SK-N-SH (cell line): ENCODE measurements at regions not wholly inside any gene's neighbourhood (a gene's known extent, or its start where the extent isn't known, plus 50 kb on each side); places are given as distances from the start of the nearest gene placed in this dataset.

ENCODE experiments used
- CTCF ChIA-PET: fragments of 300-600, 350-600 bp; formaldehyde crosslinking; extraction: SDS; loops from one replicate; lab custom pipeline; 2021; lab: Yijun Ruan, JAX
- POLR2A ChIA-PET: fragments of 350-600 bp; sonication (Branson Sonifier 250); formaldehyde crosslinking; extraction: SDS; loops from one replicate; lab custom pipeline; 2020; ENCODE audit warnings: antibody characterized with exemption, inconsistent platforms; lab: Yijun Ruan, JAX
- DNase-seq: peaks from one replicate; pipeline ENCODE4 v3.0.0; 2012
- H2AFZ ChIP-seq: fragments of 200-600 bp; sonication (generic); 2 replicates; pipeline ENCODE4 v1.8.1; 2016; ENCODE audit warnings: antibody characterized with exemption, mild to moderate bottlenecking, low read depth
- H3F3A ChIP-seq: fragments of 200-600 bp; sonication (generic); replicated peaks from 2 replicates; pipeline ENCODE3; 2016; ENCODE audit warnings: antibody characterized with exemption, mild to moderate bottlenecking; ENCODE audit not compliant: insufficient read depth
- H3K27ac ChIP-seq, 2 experiments: fragments of 200-500 bp in 1 of 2; fragments of 200-600 bp in 1 of 2; sonication (Bioruptor generic) in 1 of 2; sonication (generic), shearing (Covaris generic) in 1 of 2; 2 replicates each; pipeline versions ENCODE4 v1.5.1 to v1.6.1; 2014 to 2016; ENCODE audit warnings: low read depth in 2 of 2, inconsistent platforms in 1 of 2, low read length in 1 of 2, mild to moderate bottlenecking in 1 of 2, mixed read lengths in 1 of 2
- H3K27me3 ChIP-seq: fragments of 200-600 bp; sonication (generic), shearing (Covaris generic); 2 replicates; pipeline ENCODE4 v1.6.1; 2016; ENCODE audit warnings: mixed run types; ENCODE audit not compliant: insufficient read depth
- H3K36me3 ChIP-seq, 2 experiments: fragments of 200-500 bp in 1 of 2; fragments of 200-600 bp in 1 of 2; sonication (Bioruptor generic) in 1 of 2; sonication (generic) in 1 of 2; replicated peaks in 1 of 2; 2 replicates each; pipeline versions ENCODE3 to v1.5.1; 2014 to 2016; ENCODE audit warnings: low read length in 1 of 2, mild to moderate bottlenecking in 1 of 2; ENCODE audit not compliant: insufficient read depth in 2 of 2, control insufficient read depth in 1 of 2
- H3K4me1 ChIP-seq, 2 experiments: fragments of 200-500 bp in 1 of 2; fragments of 200-600 bp in 1 of 2; sonication (Bioruptor generic) in 1 of 2; sonication (generic), shearing (Covaris generic) in 1 of 2; 2 replicates each; pipeline versions ENCODE4 v1.5.1 to v1.6.1; 2014 to 2016; ENCODE audit warnings: low read depth in 1 of 2, low read length in 1 of 2, mixed run types in 1 of 2; ENCODE audit not compliant: insufficient read depth in 2 of 2, control insufficient read depth in 1 of 2
- H3K4me2 ChIP-seq: fragments of 200-600 bp; sonication (generic), shearing (Covaris generic); 2 replicates; pipeline ENCODE4 v1.6.1; 2017; ENCODE audit warnings: mixed run types
- H3K4me3 ChIP-seq, 2 experiments: fragments of 200-500 bp in 1 of 2; fragments of 200-600 bp in 1 of 2; sonication (Bioruptor generic) in 1 of 2; sonication (generic), shearing (Covaris generic) in 1 of 2; 2 replicates each; pipeline versions ENCODE4 v1.5.1 to v1.8.1; 2014 to 2016; ENCODE audit warnings: low read depth in 2 of 2, inconsistent platforms in 1 of 2, low read length in 1 of 2, mild to moderate bottlenecking in 1 of 2, mixed read lengths in 1 of 2, moderate library complexity in 1 of 2
- H3K79me2 ChIP-seq: fragments of 200-600 bp; sonication (generic); 2 replicates; pipeline ENCODE4 v1.8.1; 2017; ENCODE audit warnings: mild to moderate bottlenecking; ENCODE audit not compliant: insufficient read depth
- H3K9ac ChIP-seq: fragments of 200-600 bp; sonication (generic); 2 replicates; pipeline ENCODE4 v1.6.1; 2017; ENCODE audit warnings: mixed run types
- H3K9me2 ChIP-seq: fragments of 200-600 bp; sonication (generic); 2 replicates; pipeline ENCODE4 v1.6.1; 2017; ENCODE audit warnings: mixed run types
- H3K9me3 ChIP-seq: fragments of 200-600 bp; sonication (generic); 2 replicates; pipeline ENCODE4 v1.6.1; 2017; ENCODE audit warnings: mixed run types, mild to moderate bottlenecking, moderate library complexity
- H4K20me1 ChIP-seq: fragments of 200-600 bp; sonication (generic); 2 replicates; pipeline ENCODE4 v1.6.1; 2017; ENCODE audit warnings: mild to moderate bottlenecking, mixed run types; ENCODE audit not compliant: insufficient read depth
- ELF1 ChIP-seq: IDR thresholded peaks from 2 replicates; pipeline ENCODE4 v1.4.0; 2012
- EZH2phosphoT487 ChIP-seq: fragments of 200-600 bp; sonication (generic); IDR thresholded peaks from 2 replicates; pipeline ENCODE4 v1.6.1; 2017; ENCODE audit warnings: low read depth, mixed run types, mild to moderate bottlenecking, antibody characterized with exemption, moderate library complexity, borderline replicate concordance
- FOXJ3 ChIP-seq: sonication (generic); formaldehyde crosslinking; IDR thresholded peaks from 2 replicates; pipeline ENCODE4 v1.5.1; 2020; ENCODE audit warnings: mild to moderate bottlenecking, missing genetic modification reagents
- FOXM1 ChIP-seq: IDR thresholded peaks from 2 replicates; pipeline ENCODE4 v1.4.0; 2012; ENCODE audit warnings: low read depth, mild to moderate bottlenecking
- GABPA ChIP-seq: IDR thresholded peaks from 2 replicates; pipeline ENCODE4 v1.4.0; 2012; ENCODE audit warnings: low read depth, mild to moderate bottlenecking
- JUND ChIP-seq: IDR thresholded peaks from 2 replicates; pipeline ENCODE4 v1.4.0; 2012
- NFIC ChIP-seq: IDR thresholded peaks from 2 replicates; pipeline ENCODE4 v1.4.0; 2012; ENCODE audit warnings: borderline replicate concordance
- POLR2AphosphoS5 ChIP-seq: IDR thresholded peaks from 2 replicates; pipeline ENCODE4 v1.6.1; 2012; ENCODE audit warnings: low read depth, low read length
- RFX5 ChIP-seq: IDR thresholded peaks from 2 replicates; pipeline ENCODE4 v1.6.1; 2012; ENCODE audit warnings: mild to moderate bottlenecking, improper control_type of control experiment, low read length
- TCF12 ChIP-seq: IDR thresholded peaks from 2 replicates; pipeline ENCODE4 v1.4.0; 2012
- YY1 ChIP-seq: IDR thresholded peaks from 2 replicates; pipeline ENCODE4 v1.4.0; 2012; ENCODE audit warnings: low read depth, mild to moderate bottlenecking
- WGBS: methylation state at CpG from one replicate; pipeline ENCODE4 v1.1.6; 2017; ENCODE audit warnings: low lambda C conversion rate; 5-methylcytosine and 5-hydroxymethylcytosine counted together
- TF ChIP-seq, protein P1 (sequence below): IDR thresholded peaks from 2 replicates; pipeline ENCODE4 v1.4.0; 2012; ENCODE audit warnings: low read depth, borderline replicate concordance
- TF ChIP-seq, protein P2 (sequence below): IDR thresholded peaks from 2 replicates; pipeline ENCODE4; 2012
- TF ChIP-seq, protein P3 (sequence below): fragments of 200-600 bp; sonication (generic); IDR thresholded peaks from 2 replicates; pipeline ENCODE4 v1.6.1; 2017; ENCODE audit warnings: antibody characterized with exemption, mild to moderate bottlenecking, moderate library complexity
- TF ChIP-seq, protein P4 (sequence below): IDR thresholded peaks from 2 replicates; pipeline ENCODE4 v1.4.0; 2012; ENCODE audit warnings: low read depth
- TF ChIP-seq, protein P5 (sequence below): IDR thresholded peaks from 2 replicates; pipeline ENCODE4 v1.4.0; 2012; ENCODE audit warnings: low read depth, borderline replicate concordance

DNA sequence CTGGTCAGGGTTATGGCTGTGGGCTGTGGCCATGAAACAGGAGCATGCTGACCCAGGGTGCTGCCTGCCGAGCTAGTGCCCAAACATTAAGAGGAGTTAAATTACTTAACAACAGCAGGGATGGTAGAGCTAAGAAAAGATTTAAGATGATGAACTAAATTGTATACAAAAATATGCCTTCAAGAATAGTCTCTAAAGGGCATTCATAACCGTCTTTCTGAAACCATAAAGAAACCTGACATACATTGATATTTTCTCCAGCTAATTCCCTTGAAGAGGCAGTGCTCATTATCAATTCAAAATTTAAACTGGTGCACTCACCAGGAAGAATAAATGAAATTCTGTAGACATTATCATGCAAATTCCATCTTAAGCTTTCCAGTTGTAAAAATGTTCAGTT lies 265.8 kb upstream of the TAC1 start (continued):
- TF ChIP-seq, protein P1, sequence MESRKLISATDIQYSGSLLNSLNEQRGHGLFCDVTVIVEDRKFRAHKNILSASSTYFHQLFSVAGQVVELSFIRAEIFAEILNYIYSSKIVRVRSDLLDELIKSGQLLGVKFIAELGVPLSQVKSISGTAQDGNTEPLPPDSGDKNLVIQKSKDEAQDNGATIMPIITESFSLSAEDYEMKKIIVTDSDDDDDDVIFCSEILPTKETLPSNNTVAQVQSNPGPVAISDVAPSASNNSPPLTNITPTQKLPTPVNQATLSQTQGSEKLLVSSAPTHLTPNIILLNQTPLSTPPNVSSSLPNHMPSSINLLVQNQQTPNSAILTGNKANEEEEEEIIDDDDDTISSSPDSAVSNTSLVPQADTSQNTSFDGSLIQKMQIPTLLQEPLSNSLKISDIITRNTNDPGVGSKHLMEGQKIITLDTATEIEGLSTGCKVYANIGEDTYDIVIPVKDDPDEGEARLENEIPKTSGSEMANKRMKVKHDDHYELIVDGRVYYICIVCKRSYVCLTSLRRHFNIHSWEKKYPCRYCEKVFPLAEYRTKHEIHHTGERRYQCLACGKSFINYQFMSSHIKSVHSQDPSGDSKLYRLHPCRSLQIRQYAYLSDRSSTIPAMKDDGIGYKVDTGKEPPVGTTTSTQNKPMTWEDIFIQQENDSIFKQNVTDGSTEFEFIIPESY = no peak
- TF ChIP-seq JUND (no peak), RFX5 (no peak), POLR2AphosphoS5 (no peak), ELF1 (no peak), TCF12 (no peak), FOXM1 (no peak), NFIC (no peak)

DNA sequence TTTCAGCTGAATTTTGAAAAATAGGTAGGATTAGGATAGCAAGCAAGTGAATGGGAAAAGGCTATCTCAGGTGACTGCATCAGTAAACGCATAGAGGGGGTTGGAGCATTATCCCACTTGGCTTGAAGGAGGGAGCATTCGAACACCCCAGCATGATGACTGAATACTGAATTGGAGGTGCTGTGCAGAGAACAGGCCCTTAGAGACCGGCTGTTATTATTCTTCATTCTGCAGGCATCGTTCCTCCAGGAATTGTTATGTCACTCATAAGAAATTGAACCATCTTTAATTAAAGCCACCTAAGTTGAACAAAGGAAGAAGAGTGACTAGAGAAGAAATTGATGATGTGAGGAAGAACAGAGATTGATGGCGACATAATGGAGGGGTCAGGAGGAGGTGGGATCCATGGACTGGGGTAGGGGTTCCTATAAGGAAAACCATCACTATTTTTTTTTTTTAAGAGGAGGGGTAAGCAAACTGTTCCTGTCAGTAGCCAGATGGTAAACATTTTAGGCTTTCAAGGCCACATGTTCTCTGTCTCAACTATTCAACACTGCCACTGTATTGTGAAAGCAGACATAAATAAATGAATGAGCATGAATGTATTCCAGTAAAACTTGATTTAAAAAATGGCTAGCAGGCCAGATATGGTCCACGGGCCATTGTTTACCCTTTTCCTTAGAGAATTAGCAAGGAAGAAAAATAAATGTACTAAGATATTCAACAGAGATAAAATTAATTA lies 264.7 kb upstream of the TAC1 start:
- Histone ChIP-seq H3K9me3 (no peaks in the 10 kb centered on the region), H3K9me2 (no peaks in the 10 kb centered on the region), H3K4me1 (no peaks in the 10 kb centered on the region), H4K20me1 (no peaks in the 10 kb centered on the region), H3K27me3 (0 out of 2 replicates have a peak, but pooled peaks cover 7% of the 10 kb centered on the region), H3K27ac (no peak overlapping the region), H2AFZ (no peak overlapping the region), H3K9ac (no peak overlapping the region), H3F3A (no peaks in the 10 kb centered on the region), H3K4me3 (no peak overlapping the region), H3K79me2 (no peaks in the 10 kb centered on the region), H3K4me2 (no peak overlapping the region), H3K36me3 (no peaks in the 10 kb centered on the region)
- WGBS = under 1% methylated on average over 6 of the region's 6 CpGs
- ChIA-PET POLR2A (no interaction called here), CTCF (interaction anchor here (1.0 kb wide), 1 partner anchor 32 kb away, joined by 4 read pairs; no protein-coding TSS in a partner anchor)
- DNase-seq = no peak
- TF ChIP-seq, protein P2, sequence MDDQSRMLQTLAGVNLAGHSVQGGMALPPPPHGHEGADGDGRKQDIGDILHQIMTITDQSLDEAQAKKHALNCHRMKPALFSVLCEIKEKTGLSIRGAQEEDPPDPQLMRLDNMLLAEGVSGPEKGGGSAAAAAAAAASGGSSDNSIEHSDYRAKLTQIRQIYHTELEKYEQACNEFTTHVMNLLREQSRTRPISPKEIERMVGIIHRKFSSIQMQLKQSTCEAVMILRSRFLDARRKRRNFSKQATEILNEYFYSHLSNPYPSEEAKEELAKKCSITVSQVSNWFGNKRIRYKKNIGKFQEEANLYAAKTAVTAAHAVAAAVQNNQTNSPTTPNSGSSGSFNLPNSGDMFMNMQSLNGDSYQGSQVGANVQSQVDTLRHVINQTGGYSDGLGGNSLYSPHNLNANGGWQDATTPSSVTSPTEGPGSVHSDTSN = no peak
- TF ChIP-seq FOXJ3 (CRISPR knock-in tag) (no peak), EZH2phosphoT487 (no peak), GABPA (no peak), TCF12 (no peak), JUND (no peak), YY1 (no peak), FOXM1 (no peak), ELF1 (no peak)
- TF ChIP-seq, protein P3, sequence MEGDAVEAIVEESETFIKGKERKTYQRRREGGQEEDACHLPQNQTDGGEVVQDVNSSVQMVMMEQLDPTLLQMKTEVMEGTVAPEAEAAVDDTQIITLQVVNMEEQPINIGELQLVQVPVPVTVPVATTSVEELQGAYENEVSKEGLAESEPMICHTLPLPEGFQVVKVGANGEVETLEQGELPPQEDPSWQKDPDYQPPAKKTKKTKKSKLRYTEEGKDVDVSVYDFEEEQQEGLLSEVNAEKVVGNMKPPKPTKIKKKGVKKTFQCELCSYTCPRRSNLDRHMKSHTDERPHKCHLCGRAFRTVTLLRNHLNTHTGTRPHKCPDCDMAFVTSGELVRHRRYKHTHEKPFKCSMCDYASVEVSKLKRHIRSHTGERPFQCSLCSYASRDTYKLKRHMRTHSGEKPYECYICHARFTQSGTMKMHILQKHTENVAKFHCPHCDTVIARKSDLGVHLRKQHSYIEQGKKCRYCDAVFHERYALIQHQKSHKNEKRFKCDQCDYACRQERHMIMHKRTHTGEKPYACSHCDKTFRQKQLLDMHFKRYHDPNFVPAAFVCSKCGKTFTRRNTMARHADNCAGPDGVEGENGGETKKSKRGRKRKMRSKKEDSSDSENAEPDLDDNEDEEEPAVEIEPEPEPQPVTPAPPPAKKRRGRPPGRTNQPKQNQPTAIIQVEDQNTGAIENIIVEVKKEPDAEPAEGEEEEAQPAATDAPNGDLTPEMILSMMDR = no peak
- TF ChIP-seq, protein P4, sequence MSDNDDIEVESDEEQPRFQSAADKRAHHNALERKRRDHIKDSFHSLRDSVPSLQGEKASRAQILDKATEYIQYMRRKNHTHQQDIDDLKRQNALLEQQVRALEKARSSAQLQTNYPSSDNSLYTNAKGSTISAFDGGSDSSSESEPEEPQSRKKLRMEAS = no peak
- TF ChIP-seq, protein P5, sequence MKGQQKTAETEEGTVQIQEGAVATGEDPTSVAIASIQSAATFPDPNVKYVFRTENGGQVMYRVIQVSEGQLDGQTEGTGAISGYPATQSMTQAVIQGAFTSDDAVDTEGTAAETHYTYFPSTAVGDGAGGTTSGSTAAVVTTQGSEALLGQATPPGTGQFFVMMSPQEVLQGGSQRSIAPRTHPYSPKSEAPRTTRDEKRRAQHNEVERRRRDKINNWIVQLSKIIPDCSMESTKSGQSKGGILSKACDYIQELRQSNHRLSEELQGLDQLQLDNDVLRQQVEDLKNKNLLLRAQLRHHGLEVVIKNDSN = no peak
- TF ChIP-seq, protein P1 = no peak
